Uterus (tissue), 2 donors: ENCODE measurements at regions not wholly inside any gene's neighbourhood (a gene's known extent, or its start where the extent isn't known, plus 50 kb on each side); places are given as distances from the start of the nearest gene placed in this dataset.

Experiments
- POLR2A ChIP-seq, 2 donors: fragments of 450-650 bp; IDR thresholded peaks; one replicate each; pipeline ENCODE4 v1.6.1; 2016; ENCODE audit warnings: antibody characterized with exemption in 2 of 2, mild to moderate bottlenecking in 1 of 2, moderate library complexity in 1 of 2
- TF ChIP-seq, protein P1 (sequence below), 4 experiments: fragments of 200-600 bp in 2 of 4; fragments of 450-650 bp in 2 of 4; sonication (generic) in 2 of 4; IDR thresholded peaks; one replicate each; pipeline ENCODE4 v1.5.1; 2016 to 2019; ENCODE audit warnings: antibody characterized with exemption in 4 of 4, mild to moderate bottlenecking in 2 of 4, moderate library complexity in 1 of 4

GRCh38 chr20:50331469-50332363 is 141.1 kb downstream of the CEBPB start:
- TF ChIP-seq, protein P1, sequence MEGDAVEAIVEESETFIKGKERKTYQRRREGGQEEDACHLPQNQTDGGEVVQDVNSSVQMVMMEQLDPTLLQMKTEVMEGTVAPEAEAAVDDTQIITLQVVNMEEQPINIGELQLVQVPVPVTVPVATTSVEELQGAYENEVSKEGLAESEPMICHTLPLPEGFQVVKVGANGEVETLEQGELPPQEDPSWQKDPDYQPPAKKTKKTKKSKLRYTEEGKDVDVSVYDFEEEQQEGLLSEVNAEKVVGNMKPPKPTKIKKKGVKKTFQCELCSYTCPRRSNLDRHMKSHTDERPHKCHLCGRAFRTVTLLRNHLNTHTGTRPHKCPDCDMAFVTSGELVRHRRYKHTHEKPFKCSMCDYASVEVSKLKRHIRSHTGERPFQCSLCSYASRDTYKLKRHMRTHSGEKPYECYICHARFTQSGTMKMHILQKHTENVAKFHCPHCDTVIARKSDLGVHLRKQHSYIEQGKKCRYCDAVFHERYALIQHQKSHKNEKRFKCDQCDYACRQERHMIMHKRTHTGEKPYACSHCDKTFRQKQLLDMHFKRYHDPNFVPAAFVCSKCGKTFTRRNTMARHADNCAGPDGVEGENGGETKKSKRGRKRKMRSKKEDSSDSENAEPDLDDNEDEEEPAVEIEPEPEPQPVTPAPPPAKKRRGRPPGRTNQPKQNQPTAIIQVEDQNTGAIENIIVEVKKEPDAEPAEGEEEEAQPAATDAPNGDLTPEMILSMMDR (IDR thresholded peaks at IDR 0.05): no peak
- TF ChIP-seq POLR2A (IDR thresholded peaks at IDR 0.05): no peak
